Head of caudate nucleus (tissue), 42 donors: ENCODE measurements at regions not wholly inside any gene's neighbourhood (a gene's known extent, or its start where the extent isn't known, plus 50 kb on each side); places are given as distances from the start of the nearest gene placed in this dataset.

ENCODE experiments used
- DNase-seq, 42 donors: peaks; one replicate each; pipeline versions ENCODE4 v3.0.0 to v3.0.0-alpha.2; 2020 to 2021; ENCODE audit warnings: mixed read lengths in 7 of 42
- intact Hi-C: fragments of 100-400 bp; cut with DNase I; formaldehyde crosslinking; loops from one replicate; pipeline ENCODE4 v1.15.0; 2022

GRCh38 chr11:116187026-116187425, 585.8 kb downstream of the BUD13 start:
- intact Hi-C loops = no loop called here
- DNase-seq = no peak

GRCh38 chr11:116185551-116185950, 587.2 kb downstream of the BUD13 start:
- intact Hi-C loops = no loop called here
- no peak for DNase-seq

- no peak for DNase-seq
- intact Hi-C loops = no loop called here
These were observed 588.0 kb downstream of the BUD13 start for GRCh38 chr11:116184763-116185162.

GRCh38 chr11:116182356-116182966, 590.3 kb downstream of the BUD13 start:
- intact Hi-C loops = no loop called here
- DNase-seq = no peak

GRCh38 chr11:116180806-116181600, 591.8 kb downstream of the BUD13 start:
- DNase-seq = peak in 11 of 42 donors; percentile 10 to 45 (median 21)
- intact Hi-C loops = no loop called here

GRCh38 chr11:116179401-116179800, 593.4 kb downstream of the BUD13 start:
- DNase-seq = peak in 6 of 42 donors; percentile 12 to 50 (median 16)
- intact Hi-C loops = no loop called here

GRCh38 chr11:116177521-116178210, 595.1 kb downstream of the BUD13 start:
- intact Hi-C loops = no loop called here
- peak in 2 of 42 donors; percentile 3 to 12 for DNase-seq

- intact Hi-C loops = no loop called here
- peak in 2 of 42 donors; percentile 30 to 31 for DNase-seq
These were observed 596.2 kb downstream of the BUD13 start for GRCh38 chr11:116176484-116177005.

GRCh38 chr11:116175707-116176106, 597.1 kb downstream of the BUD13 start:
- intact Hi-C loops = no loop called here
- peak in 5 of 42 donors; percentile 1 to 23 (median 9) for DNase-seq

- intact Hi-C loops = no loop called here
- DNase-seq = peak in 5 of 42 donors; percentile 5 to 27 (median 9)
These were observed 598.6 kb downstream of the BUD13 start for GRCh38 chr11:116173941-116174911.

GRCh38 chr11:116173506-116173905, 599.3 kb downstream of the BUD13 start:
- peak in 3 of 42 donors; percentile 6 to 17 (median 16) for DNase-seq
- intact Hi-C loops = no loop called here

- intact Hi-C loops = no loop called here
- DNase-seq = peak in 3 of 42 donors; percentile 8 to 36 (median 28)
These were observed 599.9 kb downstream of the BUD13 start for GRCh38 chr11:116172851-116173250.

GRCh38 chr11:116172156-116172555, 600.6 kb downstream of the BUD13 start:
- intact Hi-C loops = no loop called here
- DNase-seq = peak in 3 of 42 donors; percentile 4 to 10 (median 5)

GRCh38 chr11:116171271-116172140, 601.3 kb downstream of the BUD13 start:
- peak in 5 of 42 donors; percentile 0 to 40 (median 5) for DNase-seq
- intact Hi-C loops = no loop called here

GRCh38 chr11:116170526-116171120, 602.2 kb downstream of the BUD13 start:
- peak in 4 of 42 donors; percentile 7 to 43 (median 29) for DNase-seq
- intact Hi-C loops = no loop called here

GRCh38 chr11:116169776-116170175, 603.0 kb downstream of the BUD13 start:
- intact Hi-C loops = no loop called here

GRCh38 chr11:116168459-116168787, 604.4 kb downstream of the BUD13 start:
- peak in 2 of 42 donors; percentile 9 to 13 for DNase-seq
- intact Hi-C loops = no loop called here

More at GRCh38 chr11:116169776-116170175, 603.0 kb downstream of the BUD13 start:
- DNase-seq = peak in 1 of 42 donors; percentile 35
